ENCODE measurements at regions not wholly inside any gene's neighbourhood (a gene's known extent, or its start where the extent isn't known, plus 50 kb on each side); places are given as distances from the start of the nearest gene placed in this dataset.

DNA sequence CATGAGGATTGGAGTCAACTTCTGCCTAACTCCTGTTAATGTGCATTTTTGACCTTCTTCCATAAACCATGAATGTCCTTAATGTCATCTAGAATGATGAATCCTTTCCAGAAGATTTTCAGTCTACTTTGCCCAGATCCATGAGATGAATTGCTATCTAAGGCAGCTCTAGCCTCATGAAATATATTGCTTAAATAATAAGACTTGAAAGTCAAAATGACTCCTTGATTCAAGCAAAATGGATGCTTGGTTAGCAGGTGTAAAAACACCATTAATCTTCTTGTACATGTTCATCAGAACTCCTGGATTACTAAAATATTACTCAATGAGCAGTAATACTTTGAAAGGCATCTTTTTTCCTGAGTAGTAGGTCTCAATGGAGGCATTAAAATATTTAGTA lies 238.5 kb upstream of the ZC3H12C start:
- TF ChIP-seq GATA3 (IDR thresholded peaks at IDR 0.05; ENCODE audit: low read depth, low read length), result no peak
- TF ChIP-seq GATA2 (IDR thresholded peaks at IDR 0.05; ENCODE audit: low read depth, low read length), result no peak

All from SH-SY5Y (cell line).